ENCODE measurements at regions not wholly inside any gene's neighbourhood (a gene's known extent, or its start where the extent isn't known, plus 50 kb on each side); places are given as distances from the start of the nearest gene placed in this dataset.

DNA sequence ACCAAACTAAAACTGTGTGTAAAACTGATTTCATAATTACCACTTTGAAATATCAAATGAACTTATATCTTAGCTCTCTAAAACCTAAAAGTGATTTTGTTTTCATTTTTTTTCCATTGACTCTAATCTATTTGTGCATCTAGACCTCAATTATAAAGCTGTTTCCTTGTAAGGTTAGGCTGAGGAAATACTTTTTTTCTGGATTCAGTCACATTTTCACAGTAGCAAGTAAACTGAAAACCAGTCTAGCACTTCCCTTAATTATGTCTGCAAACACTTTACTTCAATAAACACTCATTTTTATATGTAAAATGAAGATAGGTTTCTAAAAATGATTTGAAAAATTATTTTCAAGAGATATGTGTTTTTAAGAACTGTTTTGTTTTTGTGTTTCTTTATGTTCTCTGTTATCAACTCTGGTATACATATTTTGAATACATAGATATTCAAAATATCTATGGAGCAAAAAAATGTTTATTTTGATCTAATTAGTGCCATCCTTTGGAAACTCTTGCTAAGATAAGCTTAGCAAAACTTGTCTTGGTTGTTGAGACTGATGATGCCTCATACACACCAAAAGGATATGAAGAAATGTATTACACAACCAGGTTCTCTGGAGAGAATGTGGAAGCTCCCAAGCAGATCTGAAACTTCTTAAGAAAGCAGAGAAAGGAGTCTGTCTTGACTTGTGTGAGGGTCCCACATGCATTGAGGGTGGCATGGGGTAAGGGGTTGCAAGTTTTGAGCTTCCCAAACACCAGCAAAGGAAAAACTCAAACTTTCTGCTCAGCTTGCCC is 1887.4 kb downstream of the PCDH9 start:
- TF ChIP-seq, protein P1, sequence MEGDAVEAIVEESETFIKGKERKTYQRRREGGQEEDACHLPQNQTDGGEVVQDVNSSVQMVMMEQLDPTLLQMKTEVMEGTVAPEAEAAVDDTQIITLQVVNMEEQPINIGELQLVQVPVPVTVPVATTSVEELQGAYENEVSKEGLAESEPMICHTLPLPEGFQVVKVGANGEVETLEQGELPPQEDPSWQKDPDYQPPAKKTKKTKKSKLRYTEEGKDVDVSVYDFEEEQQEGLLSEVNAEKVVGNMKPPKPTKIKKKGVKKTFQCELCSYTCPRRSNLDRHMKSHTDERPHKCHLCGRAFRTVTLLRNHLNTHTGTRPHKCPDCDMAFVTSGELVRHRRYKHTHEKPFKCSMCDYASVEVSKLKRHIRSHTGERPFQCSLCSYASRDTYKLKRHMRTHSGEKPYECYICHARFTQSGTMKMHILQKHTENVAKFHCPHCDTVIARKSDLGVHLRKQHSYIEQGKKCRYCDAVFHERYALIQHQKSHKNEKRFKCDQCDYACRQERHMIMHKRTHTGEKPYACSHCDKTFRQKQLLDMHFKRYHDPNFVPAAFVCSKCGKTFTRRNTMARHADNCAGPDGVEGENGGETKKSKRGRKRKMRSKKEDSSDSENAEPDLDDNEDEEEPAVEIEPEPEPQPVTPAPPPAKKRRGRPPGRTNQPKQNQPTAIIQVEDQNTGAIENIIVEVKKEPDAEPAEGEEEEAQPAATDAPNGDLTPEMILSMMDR (conservative IDR thresholded peaks at IDR 0.05), result no peak
- TF ChIP-seq ZFX (IDR thresholded peaks at IDR 0.05), result no peak

All from C4-2B (cell line).